Ishikawa (cell line): ENCODE measurements at regions not wholly inside any gene's neighbourhood (a gene's known extent, or its start where the extent isn't known, plus 50 kb on each side); places are given as distances from the start of the nearest gene placed in this dataset.

Source experiments
- CEBPB ChIP-seq: IDR thresholded peaks from 2 replicates; pipeline ENCODE4 v1.6.1; 2012
- CREB1 ChIP-seq: IDR thresholded peaks from 2 replicates; pipeline ENCODE4 v1.6.1; 2012; ENCODE audit warnings: low read depth
- EGR1 ChIP-seq: IDR thresholded peaks from 2 replicates; pipeline ENCODE4 v1.6.1; 2012
- EP300 ChIP-seq: IDR thresholded peaks from 2 replicates; pipeline ENCODE4 v1.6.1; 2012; ENCODE audit warnings: borderline replicate concordance
- FOXM1 ChIP-seq: IDR thresholded peaks from 2 replicates; pipeline ENCODE4 v1.6.1; 2012; ENCODE audit warnings: low read depth, borderline replicate concordance
- MAX ChIP-seq: IDR thresholded peaks from 2 replicates; pipeline ENCODE4 v1.6.1; 2012
- NFIC ChIP-seq: IDR thresholded peaks from 2 replicates; pipeline ENCODE4 v1.6.1; 2012
- RAD21 ChIP-seq: IDR thresholded peaks from 2 replicates; pipeline ENCODE4 v1.6.1; 2012; ENCODE audit warnings: low read depth
- REST ChIP-seq: IDR thresholded peaks from 2 replicates; pipeline ENCODE4 v1.6.1; 2012; ENCODE audit warnings: low read depth, mild to moderate bottlenecking
- TAF1 ChIP-seq: IDR thresholded peaks from 2 replicates; pipeline ENCODE4 v1.6.1; 2012; ENCODE audit warnings: low read depth, mild to moderate bottlenecking
- TCF12 ChIP-seq: IDR thresholded peaks from 2 replicates; pipeline ENCODE4 v1.6.1; 2012; ENCODE audit warnings: low read depth
- TEAD4 ChIP-seq: IDR thresholded peaks from 2 replicates; pipeline ENCODE4 v1.6.1; 2012
- YY1 ChIP-seq: IDR thresholded peaks from 2 replicates; pipeline ENCODE4 v1.6.1; 2012; ENCODE audit warnings: low read depth
- ZBTB7A ChIP-seq: IDR thresholded peaks from 2 replicates; pipeline ENCODE4 v1.6.1; 2012; ENCODE audit warnings: low read depth
- TF ChIP-seq, protein P1 (sequence below): IDR thresholded peaks from 2 replicates; pipeline ENCODE4 v1.6.1; 2012

GRCh38 chr6:91443405-91443804 lies 856.5 kb upstream of the MAP3K7 start:
- TF ChIP-seq FOXM1 (no peak), TCF12 (no peak)

DNA sequence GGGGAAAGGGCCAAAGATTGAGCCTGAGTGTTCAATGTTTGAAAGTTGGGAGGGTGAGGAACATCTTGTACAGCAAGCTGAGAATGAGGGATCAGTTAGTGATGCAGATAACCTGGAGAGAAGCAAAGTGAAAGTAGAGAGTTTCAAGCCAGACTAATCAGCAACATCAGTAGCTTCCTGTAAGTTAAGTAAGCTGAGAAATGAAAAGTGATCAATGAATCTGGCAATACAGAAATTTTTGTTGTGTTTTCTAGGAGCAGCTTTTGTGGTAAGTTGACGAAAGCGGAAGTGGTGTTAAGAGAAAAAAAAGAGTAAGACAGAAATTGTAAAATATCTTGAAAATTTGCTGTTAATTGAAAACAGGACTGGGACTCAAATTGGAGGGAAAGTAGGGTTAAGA lies 855.5 kb upstream of the MAP3K7 start:
- TF ChIP-seq NFIC = no peak
- TF ChIP-seq CREB1 = no peak
- TF ChIP-seq ZBTB7A = no peak

DNA sequence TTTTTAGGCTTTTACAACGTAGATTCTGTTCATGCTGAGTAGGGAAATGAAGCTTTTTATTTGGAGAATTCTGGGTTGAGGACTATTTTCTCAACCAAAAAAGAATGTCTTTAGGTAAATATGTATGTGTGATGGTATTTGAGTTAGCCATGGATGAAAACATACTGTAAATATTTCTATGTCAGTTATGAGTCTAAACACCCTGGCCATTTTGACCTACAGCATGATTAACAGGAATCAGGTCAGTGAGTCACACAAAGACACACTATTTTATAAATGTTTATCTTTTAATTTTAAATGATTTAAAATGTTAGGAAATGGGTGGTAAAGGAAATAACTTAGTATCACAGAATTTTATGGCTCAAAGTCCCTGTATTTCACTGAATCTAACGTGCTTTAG lies 851.7 kb upstream of the MAP3K7 start:
- TF ChIP-seq, protein P1, sequence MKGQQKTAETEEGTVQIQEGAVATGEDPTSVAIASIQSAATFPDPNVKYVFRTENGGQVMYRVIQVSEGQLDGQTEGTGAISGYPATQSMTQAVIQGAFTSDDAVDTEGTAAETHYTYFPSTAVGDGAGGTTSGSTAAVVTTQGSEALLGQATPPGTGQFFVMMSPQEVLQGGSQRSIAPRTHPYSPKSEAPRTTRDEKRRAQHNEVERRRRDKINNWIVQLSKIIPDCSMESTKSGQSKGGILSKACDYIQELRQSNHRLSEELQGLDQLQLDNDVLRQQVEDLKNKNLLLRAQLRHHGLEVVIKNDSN = no peak

DNA sequence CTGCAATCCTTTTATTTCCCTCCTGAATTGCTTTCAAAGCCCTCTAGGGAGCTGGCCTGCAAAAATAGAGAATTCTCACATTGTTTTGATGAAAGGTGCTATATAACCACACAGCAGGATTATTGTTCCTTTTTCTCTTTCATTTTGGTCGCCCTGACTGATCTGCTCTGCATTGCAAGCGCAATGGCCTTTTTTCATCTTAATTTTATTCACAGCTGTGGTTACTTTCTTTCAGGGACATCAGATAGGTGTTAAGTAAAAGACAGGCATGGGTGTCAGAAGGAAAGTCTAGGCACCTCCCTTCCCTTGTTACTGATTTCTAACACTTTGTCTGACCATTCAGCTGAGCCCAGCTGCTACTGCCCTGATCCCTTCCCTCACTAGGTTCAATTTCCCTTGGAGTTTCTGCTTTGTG lies 850.5 kb upstream of the MAP3K7 start:
- TF ChIP-seq TAF1 = no peak
- no peak for TF ChIP-seq YY1
- no peak for TF ChIP-seq FOXM1
- TF ChIP-seq REST = no peak
- no peak for TF ChIP-seq TEAD4
- TF ChIP-seq TCF12 = no peak
- TF ChIP-seq MAX = no peak
- no peak for TF ChIP-seq EP300
- TF ChIP-seq, protein P1 = no peak
- no peak for TF ChIP-seq RAD21
- TF ChIP-seq ZBTB7A = no peak
- TF ChIP-seq NFIC = no peak
- TF ChIP-seq EGR1 = no peak
- no peak for TF ChIP-seq CEBPB
- no peak for TF ChIP-seq CREB1

GRCh38 chr6:91436448-91436847 lies 849.6 kb upstream of the MAP3K7 start:
- TF ChIP-seq, protein P1 = no peak
- TF ChIP-seq EP300 = no peak
- no peak for TF ChIP-seq YY1
- no peak for TF ChIP-seq NFIC
- no peak for TF ChIP-seq TCF12
- TF ChIP-seq ZBTB7A = no peak
- no peak for TF ChIP-seq TEAD4
- TF ChIP-seq EGR1 = no peak
- no peak for TF ChIP-seq TAF1
- TF ChIP-seq FOXM1 = no peak
- TF ChIP-seq CREB1 = no peak
- no peak for TF ChIP-seq MAX
- no peak for TF ChIP-seq CEBPB
- no peak for TF ChIP-seq REST

DNA sequence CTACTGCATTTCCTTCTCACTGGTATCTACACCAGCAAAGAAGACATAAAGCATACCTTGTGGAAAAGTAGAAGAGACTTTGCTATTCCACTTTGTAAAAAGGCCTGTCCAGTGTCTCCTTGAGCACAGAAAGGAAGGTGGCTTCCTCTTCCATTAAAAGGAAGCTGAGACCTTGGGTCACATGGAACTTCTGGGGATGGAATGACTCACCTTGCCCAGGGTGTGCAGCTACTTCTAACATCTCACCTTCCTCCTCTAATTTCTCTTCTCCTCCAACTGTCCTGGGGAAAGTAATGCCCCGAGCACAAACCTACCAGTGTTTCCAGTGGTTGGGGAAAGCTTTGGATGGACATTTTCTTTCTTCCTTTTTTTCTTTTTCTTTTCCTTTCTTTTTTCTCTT lies 848.8 kb upstream of the MAP3K7 start:
- TF ChIP-seq EP300 (no peak), CEBPB (no peak), RAD21 (no peak), EGR1 (no peak), CREB1 (no peak), ZBTB7A (no peak), NFIC (no peak), TEAD4 (no peak), YY1 (no peak), TAF1 (no peak), FOXM1 (no peak), TCF12 (no peak)

- TF ChIP-seq FOXM1 (no peak), ZBTB7A (no peak), YY1 (no peak), EP300 (no peak)
These were observed 847.7 kb upstream of the MAP3K7 start for GRCh38 chr6:91434576-91434975.
